Stimulated activated naive CD8-positive, alpha-beta T cell treated with anti-CD3 and anti-CD28 coated beads, Interleukin-15, amount 100 ng/mL, for 72 hours (primary cell): ENCODE measurements at regions not wholly inside any gene's neighbourhood (a gene's known extent, or its start where the extent isn't known, plus 50 kb on each side); places are given as distances from the start of the nearest gene placed in this dataset.

Experiments used
- ATAC-seq: fragments of 150-1000 bp; cut with Tn5 transposase; 2 replicates; pipeline ENCODE4 v1.10.0; 2021; ENCODE audit warnings: mild to moderate bottlenecking, moderate library complexity
- DNase-seq, 2 donors: peaks; one replicate each; pipeline ENCODE4 v3.0.0; 2021 to 2022
- H3K27ac Mint-ChIP-seq, 2 donors: one replicate each; pipeline ENCODE4 v1.8.0; 2022; ENCODE audit warnings: mild to moderate bottlenecking in 2 of 2, mixed read lengths in 2 of 2, moderate library complexity in 2 of 2
- H3K27me3 Mint-ChIP-seq: one replicate; pipeline ENCODE4 v1.8.0; 2022; ENCODE audit warnings: mixed read lengths
- H3K4me1 Mint-ChIP-seq: one replicate; pipeline ENCODE4 v1.8.0; 2022; ENCODE audit warnings: mild to moderate bottlenecking, mixed read lengths
- H3K4me3 Mint-ChIP-seq, 2 donors: one replicate each; pipeline ENCODE4 v1.8.0; 2022; ENCODE audit warnings: mild to moderate bottlenecking in 2 of 2, mixed read lengths in 2 of 2, moderate library complexity in 1 of 2
- H3K9me3 Mint-ChIP-seq, 2 donors: one replicate each; pipeline ENCODE4 v1.8.0; 2022; ENCODE audit warnings: mixed read lengths in 2 of 2

- DNase-seq (no peak), ATAC-seq (no peak)
- Mint-ChIP-seq H3K4me3 (no peak overlapping the region), H3K27me3 (no peaks in the 10 kb centered on the region), H3K27ac (no peak overlapping the region), H3K9me3 (no peaks in the 10 kb centered on the region), H3K4me1 (no peaks in the 10 kb centered on the region)
Observed at GRCh38 chr22:27283240-27283639, 518.3 kb downstream of the MN1 start.

GRCh38 chr22:27283714-27284113 is 517.8 kb downstream of the MN1 start:
- Mint-ChIP-seq H3K27me3 (no peaks in the 10 kb centered on the region), H3K27ac (no peak overlapping the region), H3K4me3 (no peak overlapping the region), H3K9me3 (no peaks in the 10 kb centered on the region), H3K4me1 (no peaks in the 10 kb centered on the region)
- ATAC-seq (no peak), DNase-seq (no peak)

GRCh38 chr22:27284324-27284723 is 517.2 kb downstream of the MN1 start:
- no peak for DNase-seq
- H3K27me3 Mint-ChIP-seq, result no peaks in the 10 kb centered on the region
- H3K27ac Mint-ChIP-seq, result no peak overlapping the region
- no peaks in the 10 kb centered on the region for H3K9me3 Mint-ChIP-seq
- no peak overlapping the region for H3K4me3 Mint-ChIP-seq
- H3K4me1 Mint-ChIP-seq, result no peaks in the 10 kb centered on the region
- ATAC-seq, result no peak

GRCh38 chr22:27286711-27287110 is 514.8 kb downstream of the MN1 start:
- Mint-ChIP-seq H3K27ac (no peak overlapping the region), H3K27me3 (no peaks in the 10 kb centered on the region), H3K9me3 (no peaks in the 10 kb centered on the region), H3K4me3 (no peak overlapping the region), H3K4me1 (no peaks in the 10 kb centered on the region)
- ATAC-seq, result no peak
- DNase-seq, result no peak

- no peaks in the 10 kb centered on the region for H3K4me1 Mint-ChIP-seq
- DNase-seq (no peak), ATAC-seq (no peak)
- H3K9me3 Mint-ChIP-seq, result no peaks in the 10 kb centered on the region
- H3K27me3 Mint-ChIP-seq, result peaks cover 23% of the 10 kb centered on the region
- peak overlapping the region in 1 of 2 donors; percentile 10 for H3K27ac Mint-ChIP-seq
- no peak overlapping the region for H3K4me3 Mint-ChIP-seq
Observed at GRCh38 chr22:27292542-27293299, 508.8 kb downstream of the MN1 start.

- Mint-ChIP-seq H3K9me3 (no peaks in the 10 kb centered on the region), H3K27ac (no peak overlapping the region), H3K4me3 (no peak overlapping the region), H3K4me1 (no peaks in the 10 kb centered on the region), H3K27me3 (peaks cover 31% of the 10 kb centered on the region)
- no peak for DNase-seq
- ATAC-seq, result no peak
Observed at GRCh38 chr22:27293721-27294445, 507.7 kb downstream of the MN1 start.

GRCh38 chr22:27295040-27295439 is 506.5 kb downstream of the MN1 start:
- ATAC-seq (no peak), DNase-seq (no peak)
- no peak overlapping the region for H3K4me3 Mint-ChIP-seq
- no peaks in the 10 kb centered on the region for H3K9me3 Mint-ChIP-seq
- peaks cover 40% of the 10 kb centered on the region for H3K27me3 Mint-ChIP-seq
- no peak overlapping the region for H3K27ac Mint-ChIP-seq
- no peaks in the 10 kb centered on the region for H3K4me1 Mint-ChIP-seq

GRCh38 chr22:27295605-27296004 is 506.0 kb downstream of the MN1 start:
- H3K27ac Mint-ChIP-seq, result no peak overlapping the region
- DNase-seq, result no peak
- no peak overlapping the region for H3K4me3 Mint-ChIP-seq
- ATAC-seq, result no peak
- H3K4me1 Mint-ChIP-seq, result no peaks in the 10 kb centered on the region
- no peaks in the 10 kb centered on the region for H3K9me3 Mint-ChIP-seq
- peaks cover 40% of the 10 kb centered on the region for H3K27me3 Mint-ChIP-seq

GRCh38 chr22:27296091-27296675 is 505.4 kb downstream of the MN1 start:
- H3K4me1 Mint-ChIP-seq, result no peaks in the 10 kb centered on the region
- DNase-seq (no peak), ATAC-seq (no peak)
- H3K4me3 Mint-ChIP-seq, result no peak overlapping the region
- H3K27me3 Mint-ChIP-seq, result peaks cover 40% of the 10 kb centered on the region
- no peaks in the 10 kb centered on the region for H3K9me3 Mint-ChIP-seq
- no peak overlapping the region for H3K27ac Mint-ChIP-seq

GRCh38 chr22:27297125-27297524 is 504.4 kb downstream of the MN1 start:
- no peak overlapping the region for H3K4me3 Mint-ChIP-seq
- no peaks in the 10 kb centered on the region for H3K9me3 Mint-ChIP-seq
- H3K27me3 Mint-ChIP-seq, result peaks cover 47% of the 10 kb centered on the region
- H3K4me1 Mint-ChIP-seq, result no peaks in the 10 kb centered on the region
- ATAC-seq (no peak), DNase-seq (no peak)
- peak overlapping the region in 1 of 2 donors; percentile 16 for H3K27ac Mint-ChIP-seq

GRCh38 chr22:27298332-27298731 is 503.2 kb downstream of the MN1 start:
- ATAC-seq, result no peak
- Mint-ChIP-seq H3K4me3 (no peak overlapping the region), H3K27me3 (peaks cover 48% of the 10 kb centered on the region), H3K9me3 (no peaks in the 10 kb centered on the region), H3K27ac (peak overlapping the region; percentile 42 to 43), H3K4me1 (no peaks in the 10 kb centered on the region)
- DNase-seq, result no peak

GRCh38 chr22:27298742-27299141 is 502.8 kb downstream of the MN1 start:
- DNase-seq, result no peak
- ATAC-seq, result no peak
- H3K9me3 Mint-ChIP-seq, result no peaks in the 10 kb centered on the region
- no peak overlapping the region for H3K4me3 Mint-ChIP-seq
- no peaks in the 10 kb centered on the region for H3K4me1 Mint-ChIP-seq
- H3K27me3 Mint-ChIP-seq, result peaks cover 48% of the 10 kb centered on the region
- H3K27ac Mint-ChIP-seq, result peak overlapping the region; percentile 42 to 43

GRCh38 chr22:27299181-27300085 is 502.1 kb downstream of the MN1 start:
- Mint-ChIP-seq H3K4me1 (no peaks in the 10 kb centered on the region), H3K9me3 (no peaks in the 10 kb centered on the region), H3K27ac (no peak overlapping the region), H3K4me3 (no peak overlapping the region), H3K27me3 (peaks cover 48% of the 10 kb centered on the region)
- no peak for DNase-seq
- ATAC-seq, result no peak

- Mint-ChIP-seq H3K9me3 (no peaks in the 10 kb centered on the region), H3K4me1 (no peaks in the 10 kb centered on the region), H3K27ac (peak overlapping the region in 1 of 2 donors; percentile 36), H3K4me3 (no peak overlapping the region), H3K27me3 (peaks cover 41% of the 10 kb centered on the region)
- ATAC-seq, result no peak
- no peak for DNase-seq
Observed at GRCh38 chr22:27300536-27301285, 500.8 kb downstream of the MN1 start.

- Mint-ChIP-seq H3K9me3 (no peaks in the 10 kb centered on the region), H3K27me3 (peaks cover 25% of the 10 kb centered on the region), H3K4me3 (no peak overlapping the region), H3K27ac (no peak overlapping the region), H3K4me1 (no peaks in the 10 kb centered on the region)
- ATAC-seq, result no peak
- DNase-seq, result no peak
Observed at GRCh38 chr22:27302501-27302900, 499.1 kb downstream of the MN1 start.
